ENCODE measurements at regions not wholly inside any gene's neighbourhood (a gene's known extent, or its start where the extent isn't known, plus 50 kb on each side); places are given as distances from the start of the nearest gene placed in this dataset.

DNA sequence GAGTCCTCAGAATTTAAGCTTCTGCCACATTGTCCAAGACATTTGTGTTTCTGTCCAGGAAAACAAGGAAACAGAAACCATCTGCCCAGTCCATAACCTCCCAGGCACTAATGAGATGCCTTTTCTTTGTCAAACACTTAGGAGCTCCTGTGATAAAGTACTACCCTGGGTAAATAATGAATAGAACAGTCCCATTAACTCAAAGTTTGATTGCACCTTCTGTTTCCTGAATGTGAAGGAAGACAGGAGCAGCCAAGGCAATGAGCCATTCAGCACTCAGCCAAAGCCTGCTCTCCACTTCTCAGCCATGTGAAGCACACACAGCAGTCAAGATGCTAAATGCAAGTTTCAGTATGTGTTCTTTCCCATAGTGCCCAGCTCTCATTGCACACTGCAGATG, 199.8 kb downstream of the SEC16B start:
- no peak for ATAC-seq
- no TSS peak for BruUV-seq (replicated peaks)
- Histone ChIP-seq H3K27ac (ENCODE audit: low read length) (no peak overlapping the region), H3K36me3 (ENCODE audit: control insufficient read depth, insufficient read depth, low read length) (no peaks in the 10 kb centered on the region), H3K4me1 (ENCODE audit: control insufficient read depth, insufficient read depth, low read length) (no peaks in the 10 kb centered on the region), H3K27me3 (ENCODE audit: control insufficient read depth, insufficient read depth, low read length) (no peaks in the 10 kb centered on the region; the same call in 1 of the 2 replicates), H3K4me3 (ENCODE audit: low read depth in 2 of 2, low read length in 2 of 2) (no peak overlapping the region), H3K9me3 (ENCODE audit: control insufficient read depth, insufficient read depth, low read depth, low read length) (peaks cover 3% of the 10 kb centered on the region; the same call in 1 of the 2 replicates)
- TF ChIP-seq SIN3A (IDR thresholded peaks at IDR 0.05; ENCODE audit: borderline replicate concordance, insufficient read depth, low read depth, low read length), result no peak
- TF ChIP-seq POLR2AphosphoS5 (IDR thresholded peaks at IDR 0.05; ENCODE audit: low read depth, low read length), result no peak
- TF ChIP-seq, protein P1, sequence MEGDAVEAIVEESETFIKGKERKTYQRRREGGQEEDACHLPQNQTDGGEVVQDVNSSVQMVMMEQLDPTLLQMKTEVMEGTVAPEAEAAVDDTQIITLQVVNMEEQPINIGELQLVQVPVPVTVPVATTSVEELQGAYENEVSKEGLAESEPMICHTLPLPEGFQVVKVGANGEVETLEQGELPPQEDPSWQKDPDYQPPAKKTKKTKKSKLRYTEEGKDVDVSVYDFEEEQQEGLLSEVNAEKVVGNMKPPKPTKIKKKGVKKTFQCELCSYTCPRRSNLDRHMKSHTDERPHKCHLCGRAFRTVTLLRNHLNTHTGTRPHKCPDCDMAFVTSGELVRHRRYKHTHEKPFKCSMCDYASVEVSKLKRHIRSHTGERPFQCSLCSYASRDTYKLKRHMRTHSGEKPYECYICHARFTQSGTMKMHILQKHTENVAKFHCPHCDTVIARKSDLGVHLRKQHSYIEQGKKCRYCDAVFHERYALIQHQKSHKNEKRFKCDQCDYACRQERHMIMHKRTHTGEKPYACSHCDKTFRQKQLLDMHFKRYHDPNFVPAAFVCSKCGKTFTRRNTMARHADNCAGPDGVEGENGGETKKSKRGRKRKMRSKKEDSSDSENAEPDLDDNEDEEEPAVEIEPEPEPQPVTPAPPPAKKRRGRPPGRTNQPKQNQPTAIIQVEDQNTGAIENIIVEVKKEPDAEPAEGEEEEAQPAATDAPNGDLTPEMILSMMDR (IDR thresholded peaks at IDR 0.05), result no peak
- no peak for TF ChIP-seq TCF7L2 (IDR thresholded peaks at IDR 0.05; ENCODE audit: low read depth, low read length)
- DNase-seq (ENCODE audit: low read depth, low spot score), result no peak
- POLR2A ChIA-PET, result no interaction called here
- intact Hi-C loops (cut with micrococcal nuclease; ENCODE audit: unreplicated experiment) (no loop called here), in situ Hi-C loops (cut with HindIII; ENCODE audit: low pct_unique_long_range_greater_than_20kb, low sequenced_read_pairs) (no loop called here)
- CTCF ChIA-PET, result no interaction called here

DNA sequence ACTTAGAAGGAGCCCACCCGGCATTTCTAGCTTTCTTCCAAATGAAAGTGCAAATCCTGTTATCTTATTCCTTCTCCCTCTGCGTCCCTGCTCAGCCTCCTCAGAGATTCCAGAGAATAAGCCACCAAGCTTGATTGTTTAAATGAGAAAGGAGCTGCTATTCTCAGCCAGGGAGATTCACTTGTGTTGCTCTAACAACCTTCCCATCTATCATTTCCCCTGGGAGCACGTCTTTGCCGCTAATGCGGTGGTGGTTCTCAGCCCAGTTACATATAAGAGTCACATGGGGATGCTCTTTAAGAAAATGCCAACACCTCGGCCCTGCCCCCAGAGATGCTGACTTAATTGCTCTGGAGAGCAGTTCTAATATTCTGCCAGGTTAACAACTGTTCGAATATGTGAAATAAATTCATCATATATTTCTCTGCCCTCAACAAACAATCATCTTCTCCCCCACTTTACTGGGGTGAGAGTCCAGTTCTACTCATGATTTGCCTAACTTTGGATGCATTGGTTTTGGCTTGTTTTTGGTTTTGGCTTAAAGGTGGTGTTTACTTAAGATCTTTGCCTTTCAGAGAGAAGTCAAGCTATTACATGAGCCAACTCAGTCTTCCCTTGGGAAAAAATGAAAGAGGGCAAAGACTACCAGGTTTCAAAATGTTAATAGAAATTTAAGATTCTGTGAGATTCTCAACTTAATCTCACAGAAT, 213.9 kb downstream of the SEC16B start:
- Histone ChIP-seq H3K4me1 (ENCODE audit: control insufficient read depth, insufficient read depth, low read length) (no peaks in the 10 kb centered on the region), H3K9me3 (ENCODE audit: control insufficient read depth, insufficient read depth, low read depth, low read length) (no peaks in the 10 kb centered on the region), H3K36me3 (ENCODE audit: control insufficient read depth, insufficient read depth, low read length) (no peaks in the 10 kb centered on the region), H3K4me3 (ENCODE audit: low read depth in 2 of 2, low read length in 2 of 2) (no peak overlapping the region), H3K27me3 (ENCODE audit: control insufficient read depth, insufficient read depth, low read length) (no peaks in the 10 kb centered on the region), H3K27ac (ENCODE audit: low read length) (no peak overlapping the region)
- ChIA-PET POLR2A (no interaction called here), CTCF (no interaction called here)
- TF ChIP-seq TCF7L2 (IDR thresholded peaks at IDR 0.05; ENCODE audit: low read depth, low read length), result no peak
- TF ChIP-seq, protein P1 (IDR thresholded peaks at IDR 0.05), result no peak
- no peak for TF ChIP-seq POLR2AphosphoS5 (IDR thresholded peaks at IDR 0.05; ENCODE audit: low read depth, low read length)
- no peak for TF ChIP-seq SIN3A (IDR thresholded peaks at IDR 0.05; ENCODE audit: borderline replicate concordance, insufficient read depth, low read depth, low read length)
- TF ChIP-seq, protein P2, sequence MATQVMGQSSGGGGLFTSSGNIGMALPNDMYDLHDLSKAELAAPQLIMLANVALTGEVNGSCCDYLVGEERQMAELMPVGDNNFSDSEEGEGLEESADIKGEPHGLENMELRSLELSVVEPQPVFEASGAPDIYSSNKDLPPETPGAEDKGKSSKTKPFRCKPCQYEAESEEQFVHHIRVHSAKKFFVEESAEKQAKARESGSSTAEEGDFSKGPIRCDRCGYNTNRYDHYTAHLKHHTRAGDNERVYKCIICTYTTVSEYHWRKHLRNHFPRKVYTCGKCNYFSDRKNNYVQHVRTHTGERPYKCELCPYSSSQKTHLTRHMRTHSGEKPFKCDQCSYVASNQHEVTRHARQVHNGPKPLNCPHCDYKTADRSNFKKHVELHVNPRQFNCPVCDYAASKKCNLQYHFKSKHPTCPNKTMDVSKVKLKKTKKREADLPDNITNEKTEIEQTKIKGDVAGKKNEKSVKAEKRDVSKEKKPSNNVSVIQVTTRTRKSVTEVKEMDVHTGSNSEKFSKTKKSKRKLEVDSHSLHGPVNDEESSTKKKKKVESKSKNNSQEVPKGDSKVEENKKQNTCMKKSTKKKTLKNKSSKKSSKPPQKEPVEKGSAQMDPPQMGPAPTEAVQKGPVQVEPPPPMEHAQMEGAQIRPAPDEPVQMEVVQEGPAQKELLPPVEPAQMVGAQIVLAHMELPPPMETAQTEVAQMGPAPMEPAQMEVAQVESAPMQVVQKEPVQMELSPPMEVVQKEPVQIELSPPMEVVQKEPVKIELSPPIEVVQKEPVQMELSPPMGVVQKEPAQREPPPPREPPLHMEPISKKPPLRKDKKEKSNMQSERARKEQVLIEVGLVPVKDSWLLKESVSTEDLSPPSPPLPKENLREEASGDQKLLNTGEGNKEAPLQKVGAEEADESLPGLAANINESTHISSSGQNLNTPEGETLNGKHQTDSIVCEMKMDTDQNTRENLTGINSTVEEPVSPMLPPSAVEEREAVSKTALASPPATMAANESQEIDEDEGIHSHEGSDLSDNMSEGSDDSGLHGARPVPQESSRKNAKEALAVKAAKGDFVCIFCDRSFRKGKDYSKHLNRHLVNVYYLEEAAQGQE (IDR thresholded peaks at IDR 0.05; ENCODE audit: insufficient read depth in 1 of 2, low read depth in 2 of 2, low read length in 1 of 2), result no peak
- ATAC-seq (no peak), DNase-seq (ENCODE audit: low read depth, low spot score) (no peak)
- intact Hi-C loops (cut with micrococcal nuclease; ENCODE audit: unreplicated experiment) (no loop called here), in situ Hi-C loops (cut with HindIII; ENCODE audit: low pct_unique_long_range_greater_than_20kb, low sequenced_read_pairs) (no loop called here)
- BruUV-seq (replicated peaks), result no TSS peak

Measured in Panc1 (cell line).